ENCODE measurements at regions not wholly inside any gene's neighbourhood (a gene's known extent, or its start where the extent isn't known, plus 50 kb on each side); places are given as distances from the start of the nearest gene placed in this dataset.

DNA sequence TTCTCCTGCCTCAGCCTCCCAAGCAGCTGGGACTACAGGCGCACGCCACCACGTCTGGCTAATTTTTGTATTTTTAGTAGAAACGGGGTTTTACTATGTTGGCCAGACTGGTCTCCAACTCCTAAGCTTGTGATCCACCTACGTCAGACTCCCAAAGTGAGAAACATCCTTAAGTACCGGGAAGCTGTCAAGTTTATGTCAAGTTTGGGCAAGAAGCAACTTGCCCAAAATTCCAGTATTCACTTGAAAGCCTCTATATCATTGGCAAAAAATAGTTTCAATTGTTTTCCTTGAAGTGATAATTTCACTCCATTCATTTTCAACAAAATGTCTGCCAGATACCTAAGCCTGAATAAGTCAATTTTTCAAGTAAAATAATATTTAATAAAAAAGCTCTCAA lies 370.0 kb downstream of the FBXO8 start:
- Histone ChIP-seq H4K20me1 (ENCODE audit: insufficient read depth) (no peaks in the 10 kb centered on the region), H3K4me3 (no peak overlapping the region), H3F3A (ENCODE audit: insufficient read depth) (peaks cover 18% of the 10 kb centered on the region; the same call in 1 of the 2 replicates), H3K9me3 (ENCODE audit: low read depth) (no peaks in the 10 kb centered on the region), H3K79me2 (ENCODE audit: insufficient read depth) (no peaks in the 10 kb centered on the region), H3K27me3 (replicated peaks; ENCODE audit: insufficient read depth) (no peaks in the 10 kb centered on the region), H3K27ac (no peak overlapping the region), H3K9me2 (ENCODE audit: insufficient read depth) (0 out of 2 replicates have a peak, but pooled peaks cover 4% of the 10 kb centered on the region), H3K9ac (no peak overlapping the region), H3K36me3 (ENCODE audit: low read depth) (no peaks in the 10 kb centered on the region), H3K4me1 (ENCODE audit: insufficient read depth) (peaks cover 8% of the 10 kb centered on the region; the same call in 1 of the 2 replicates), H2AFZ (no peak overlapping the region), H3K4me2 (ENCODE audit: unreplicated experiment) (no peak overlapping the region)
- DNase-seq: no peak
- TF ChIP-seq EZH2phosphoT487 (IDR thresholded peaks at IDR 0.05; ENCODE audit: insufficient read depth, low read depth) (no peak), EZH2 (IDR thresholded peaks at IDR 0.05; ENCODE audit: insufficient read depth, poor library complexity, severe bottlenecking) (no peak)
- WGBS, 2 experiments (ENCODE audit: low coverage in 1 of 2, low lambda C conversion rate in 2 of 2, missing lambda C conversion rate in 2 of 2): 61 to 71% methylated on average over 6 of the region's 6 CpGs
- in situ Hi-C loops (cut with MboI): no loop called here

- TF ChIP-seq EZH2 (IDR thresholded peaks at IDR 0.05; ENCODE audit: insufficient read depth, poor library complexity, severe bottlenecking) (no peak), EZH2phosphoT487 (IDR thresholded peaks at IDR 0.05; ENCODE audit: insufficient read depth, low read depth) (no peak)
- no peak for DNase-seq
- no peak overlapping the region for H2AFZ ChIP-seq
- H3K9me3 ChIP-seq (ENCODE audit: low read depth): no peaks in the 10 kb centered on the region
- H3F3A ChIP-seq (ENCODE audit: insufficient read depth): peaks cover 7% of the 10 kb centered on the region; the same call in 1 of the 2 replicates
- H3K79me2 ChIP-seq (ENCODE audit: insufficient read depth): no peaks in the 10 kb centered on the region
- in situ Hi-C loops (cut with MboI): no loop called here
- WGBS, 2 experiments (ENCODE audit: low coverage in 1 of 2, low lambda C conversion rate in 2 of 2, missing lambda C conversion rate in 2 of 2): 50 to 54% methylated on average over 1 of the region's 1 CpG
- no peak overlapping the region for H3K4me2 ChIP-seq (ENCODE audit: unreplicated experiment)
- H3K27me3 ChIP-seq (replicated peaks; ENCODE audit: insufficient read depth): no peaks in the 10 kb centered on the region
- no peaks in the 10 kb centered on the region for H3K36me3 ChIP-seq (ENCODE audit: low read depth)
- no peak overlapping the region for H3K9ac ChIP-seq
- no peak overlapping the region for H3K27ac ChIP-seq
- H3K4me3 ChIP-seq: no peak overlapping the region
- 0 out of 2 replicates have a peak, but pooled peaks cover 4% of the 10 kb centered on the region for H3K9me2 ChIP-seq (ENCODE audit: insufficient read depth)
- peaks cover under 1% of the 10 kb centered on the region; the same call in 1 of the 2 replicates for H3K4me1 ChIP-seq (ENCODE audit: insufficient read depth)
- H4K20me1 ChIP-seq (ENCODE audit: insufficient read depth): no peaks in the 10 kb centered on the region
These were observed 371.1 kb downstream of the FBXO8 start for GRCh38 chr4:173912384-173912783.

GRCh38 chr4:173910891-173911290 lies 372.6 kb downstream of the FBXO8 start:
- no peak overlapping the region for H3K27ac ChIP-seq
- no peaks in the 10 kb centered on the region for H3K27me3 ChIP-seq (replicated peaks; ENCODE audit: insufficient read depth)
- H3K9ac ChIP-seq: no peak overlapping the region
- H3K79me2 ChIP-seq (ENCODE audit: insufficient read depth): no peaks in the 10 kb centered on the region
- 81 to 91% methylated on average over 4 of the region's 4 CpGs for WGBS, 2 experiments (ENCODE audit: low coverage in 1 of 2, low lambda C conversion rate in 2 of 2, missing lambda C conversion rate in 2 of 2)
- 0 out of 2 replicates have a peak, but pooled peaks cover 4% of the 10 kb centered on the region for H3K9me2 ChIP-seq (ENCODE audit: insufficient read depth)
- no peak for DNase-seq
- H3K4me3 ChIP-seq: no peak overlapping the region
- H3K4me1 ChIP-seq (ENCODE audit: insufficient read depth): no peaks in the 10 kb centered on the region
- H2AFZ ChIP-seq: no peak overlapping the region
- no peaks in the 10 kb centered on the region for H3K9me3 ChIP-seq (ENCODE audit: low read depth)
- no peaks in the 10 kb centered on the region for H4K20me1 ChIP-seq (ENCODE audit: insufficient read depth)
- no peaks in the 10 kb centered on the region for H3K36me3 ChIP-seq (ENCODE audit: low read depth)
- H3K4me2 ChIP-seq (ENCODE audit: unreplicated experiment): no peak overlapping the region
- in situ Hi-C loops (cut with MboI): no loop called here
- H3F3A ChIP-seq (ENCODE audit: insufficient read depth): no peaks in the 10 kb centered on the region
- no peak for TF ChIP-seq EZH2phosphoT487 (IDR thresholded peaks at IDR 0.05; ENCODE audit: insufficient read depth, low read depth)
- no peak for TF ChIP-seq EZH2 (IDR thresholded peaks at IDR 0.05; ENCODE audit: insufficient read depth, poor library complexity, severe bottlenecking)

GRCh38 chr4:173909294-173909693 lies 374.2 kb downstream of the FBXO8 start:
- no peak overlapping the region for H2AFZ ChIP-seq
- no peak overlapping the region for H3K27ac ChIP-seq
- no peak overlapping the region for H3K4me3 ChIP-seq
- H3K4me1 ChIP-seq (ENCODE audit: insufficient read depth): no peaks in the 10 kb centered on the region
- no peaks in the 10 kb centered on the region for H3K36me3 ChIP-seq (ENCODE audit: low read depth)
- DNase-seq: no peak
- no peak overlapping the region for H3K4me2 ChIP-seq (ENCODE audit: unreplicated experiment)
- no peak overlapping the region for H3K9ac ChIP-seq
- no peaks in the 10 kb centered on the region for H3K27me3 ChIP-seq (replicated peaks; ENCODE audit: insufficient read depth)
- in situ Hi-C loops (cut with MboI): no loop called here
- H3K79me2 ChIP-seq (ENCODE audit: insufficient read depth): no peaks in the 10 kb centered on the region
- H3F3A ChIP-seq (ENCODE audit: insufficient read depth): no peaks in the 10 kb centered on the region
- WGBS, 2 experiments (ENCODE audit: low coverage in 1 of 2, low lambda C conversion rate in 2 of 2, missing lambda C conversion rate in 2 of 2): 90 to 92% methylated on average over 3 of the region's 3 CpGs
- H3K9me2 ChIP-seq (ENCODE audit: insufficient read depth): 0 out of 2 replicates have a peak, but pooled peaks cover 4% of the 10 kb centered on the region
- TF ChIP-seq EZH2phosphoT487 (IDR thresholded peaks at IDR 0.05; ENCODE audit: insufficient read depth, low read depth): no peak
- TF ChIP-seq EZH2 (IDR thresholded peaks at IDR 0.05; ENCODE audit: insufficient read depth, poor library complexity, severe bottlenecking): no peak
- no peaks in the 10 kb centered on the region for H4K20me1 ChIP-seq (ENCODE audit: insufficient read depth)
- no peaks in the 10 kb centered on the region for H3K9me3 ChIP-seq (ENCODE audit: low read depth)

- Histone ChIP-seq H3K36me3 (ENCODE audit: low read depth) (no peaks in the 10 kb centered on the region), H3K4me2 (ENCODE audit: unreplicated experiment) (no peak overlapping the region), H4K20me1 (ENCODE audit: insufficient read depth) (no peaks in the 10 kb centered on the region), H3K9me3 (ENCODE audit: low read depth) (no peaks in the 10 kb centered on the region), H3K27me3 (replicated peaks; ENCODE audit: insufficient read depth) (no peaks in the 10 kb centered on the region), H2AFZ (no peak overlapping the region), H3K4me3 (no peak overlapping the region), H3K27ac (no peak overlapping the region), H3K9ac (no peak overlapping the region), H3K4me1 (ENCODE audit: insufficient read depth) (no peaks in the 10 kb centered on the region), H3K9me2 (ENCODE audit: insufficient read depth) (no peaks in the 10 kb centered on the region), H3K79me2 (ENCODE audit: insufficient read depth) (no peaks in the 10 kb centered on the region), H3F3A (ENCODE audit: insufficient read depth) (no peaks in the 10 kb centered on the region)
- no peak for DNase-seq
- WGBS, 2 experiments (ENCODE audit: low coverage in 1 of 2, low lambda C conversion rate in 2 of 2, missing lambda C conversion rate in 2 of 2): 74 to 86% methylated on average over 2 of the region's 2 CpGs
- in situ Hi-C loops (cut with MboI): no loop called here
- TF ChIP-seq EZH2phosphoT487 (IDR thresholded peaks at IDR 0.05; ENCODE audit: insufficient read depth, low read depth): no peak
- no peak for TF ChIP-seq EZH2 (IDR thresholded peaks at IDR 0.05; ENCODE audit: insufficient read depth, poor library complexity, severe bottlenecking)
These were observed 369.8 kb upstream of the HAND2 start for GRCh38 chr4:173899813-173900212.

Data from GM23248 (cell line).